Endothelial cell of umbilical vein (primary cell): ENCODE measurements at regions not wholly inside any gene's neighbourhood (a gene's known extent, or its start where the extent isn't known, plus 50 kb on each side); places are given as distances from the start of the nearest gene placed in this dataset.

ENCODE experiments used
- BruUV-seq: library from RNA; stranded (reverse); fragments of 400-500 nt; replicated peaks from 2 replicates; lab custom pipeline; 2021; lab: Mats Ljungman, UMichigan
- CTCF ChIA-PET: fragments of 300-600, 350-600 bp; sonication (Branson Sonifier 250); formaldehyde crosslinking; loops from one replicate; lab custom pipeline; 2021; ENCODE audit warnings: antibody characterized with exemption, inconsistent platforms; lab: Charles Lee
- POLR2A ChIA-PET: fragments of 300-600, 350-600 bp; sonication (Branson Sonifier 250); formaldehyde crosslinking; loops from one replicate; lab custom pipeline; 2021; ENCODE audit warnings: antibody characterized with exemption, inconsistent platforms; lab: Charles Lee
- DNase-seq: peaks from one replicate; pipeline ENCODE4 v3.0.0-alpha.2; 2011; ENCODE audit warnings: low read depth, low spot score
- FAIRE-seq: peaks from 2 replicates; lab custom pipeline; 2011; peaks lifted over from hg19 to GRCh38; lab: Jason Lieb, UNC
- H2AFZ ChIP-seq: 2 replicates; pipeline ENCODE4 v1.6.0; 2012; ENCODE audit warnings: low read depth, low read length, control low read depth, inconsistent platforms
- H3K27ac ChIP-seq: 2 replicates; pipeline ENCODE4 v1.5.1; 2011; ENCODE audit warnings: low read depth, mild to moderate bottlenecking, control low read depth, low read length, moderate library complexity; ENCODE audit not compliant: insufficient read depth
- H3K27me3 ChIP-seq, 2 experiments: 2 replicates each; pipeline versions ENCODE4 v1.6.0 to v1.6.1; 2011; ENCODE audit warnings: low read length in 2 of 2, mixed read lengths in 1 of 2; ENCODE audit not compliant: control insufficient read depth in 2 of 2, insufficient read depth in 2 of 2
- H3K36me3 ChIP-seq, 2 experiments: 2 replicates in 1 of 2; 3 replicates in 1 of 2; pipeline ENCODE4 v1.5.1; 2011; ENCODE audit warnings: low read length in 2 of 2, mild to moderate bottlenecking in 1 of 2, moderate library complexity in 1 of 2; ENCODE audit not compliant: control insufficient read depth in 2 of 2, insufficient read depth in 2 of 2; ENCODE audit errors: extremely low read depth in 1 of 2
- H3K4me1 ChIP-seq: 3 replicates; pipeline ENCODE4 v1.5.1; 2011; ENCODE audit warnings: mild to moderate bottlenecking, low read length; ENCODE audit not compliant: control insufficient read depth, insufficient read depth; ENCODE audit errors: extremely low read depth
- H3K4me2 ChIP-seq: 2 replicates; pipeline ENCODE4 v1.6.1; 2011; ENCODE audit warnings: low read length, control low read depth, mixed read lengths; ENCODE audit not compliant: insufficient read depth
- H3K4me3 ChIP-seq, 3 experiments: fragments of 200-600 bp in 1 of 3; sonication (generic), shearing (Covaris generic) in 1 of 3; replicated peaks in 1 of 3; 2 replicates each; pipeline ENCODE4 v1.5.1; 2011 to 2016; ENCODE audit warnings: control low read depth in 3 of 3, low read length in 3 of 3, mild to moderate bottlenecking in 2 of 3, inconsistent platforms in 1 of 3, low read depth in 1 of 3, moderate library complexity in 1 of 3; ENCODE audit not compliant: insufficient read depth in 1 of 3
- H3K79me2 ChIP-seq: 2 replicates; pipeline ENCODE4 v1.6.0; 2012; ENCODE audit warnings: low read length, inconsistent platforms; ENCODE audit not compliant: control insufficient read depth, insufficient read depth
- H3K9ac ChIP-seq: replicated peaks from 2 replicates; pipeline ENCODE3; 2011; ENCODE audit warnings: low read length, control low read depth; ENCODE audit not compliant: insufficient read depth; ENCODE audit errors: extremely low read depth
- H3K9me1 ChIP-seq: replicated peaks from 3 replicates; pipeline ENCODE4 v1.6.0; 2011; ENCODE audit warnings: mild to moderate bottlenecking, low read length; ENCODE audit not compliant: control insufficient read depth, insufficient read depth; ENCODE audit errors: extremely low read depth
- H3K9me3 ChIP-seq: replicated peaks from 2 replicates; pipeline ENCODE4 v1.5.1; 2012; ENCODE audit warnings: low read length, inconsistent platforms; ENCODE audit not compliant: control insufficient read depth, insufficient read depth
- H4K20me1 ChIP-seq: replicated peaks from 2 replicates; pipeline ENCODE3; 2011; ENCODE audit warnings: mild to moderate bottlenecking, low read length; ENCODE audit not compliant: control insufficient read depth, insufficient read depth; ENCODE audit errors: extremely low read depth
- EZH2 ChIP-seq: IDR thresholded peaks from 2 replicates; pipeline ENCODE4 v1.6.1; 2012; ENCODE audit warnings: borderline replicate concordance, low read depth, mild to moderate bottlenecking, moderate library complexity, low read length, inconsistent platforms; ENCODE audit not compliant: severe bottlenecking
- FOS ChIP-seq: IDR thresholded peaks from 2 replicates; pipeline ENCODE4 v1.6.1; 2011; ENCODE audit warnings: mild to moderate bottlenecking, low read length, moderate library complexity, borderline replicate concordance; ENCODE audit not compliant: insufficient read depth
- GATA2 ChIP-seq: IDR thresholded peaks from 2 replicates; pipeline ENCODE4 v1.7.0; 2011; ENCODE audit warnings: low read depth, mild to moderate bottlenecking, moderate library complexity, mixed read lengths, low read length; ENCODE audit not compliant: insufficient read length, insufficient read depth
- JUN ChIP-seq: IDR thresholded peaks from 2 replicates; pipeline ENCODE4 v1.6.1; 2011; ENCODE audit warnings: borderline replicate concordance, low read depth; ENCODE audit not compliant: insufficient read length, insufficient read depth
- MYC ChIP-seq: IDR thresholded peaks from one replicate; pipeline ENCODE4 v1.6.1; 2011; ENCODE audit warnings: mild to moderate bottlenecking, low read depth, low read length
- POLR2A ChIP-seq: IDR thresholded peaks from 2 replicates; pipeline ENCODE4 v1.6.1; 2012; ENCODE audit warnings: low read depth, mild to moderate bottlenecking, control low read depth, low read length
- POLR2AphosphoS5 ChIP-seq: IDR thresholded peaks from 2 replicates; pipeline ENCODE4 v1.6.1; 2012; ENCODE audit warnings: low read depth, mild to moderate bottlenecking, control low read depth, low read length, moderate library complexity; ENCODE audit not compliant: insufficient read depth
- dilution Hi-C: fragments of 300-500 bp; cut with MboI; formaldehyde crosslinking; loops from one replicate; pipeline ENCODE4 v1.15.0; 2019; ENCODE audit warnings: low sequenced_read_pairs; ENCODE audit not compliant: extremely low pct_ligation_motif_present
- intact Hi-C: fragments of 100-400 bp; cut with micrococcal nuclease; formaldehyde crosslinking; loops from one replicate; pipeline ENCODE4 v1.10.0; 2022
- TF ChIP-seq, protein P1 (sequence below): IDR thresholded peaks from 2 replicates; pipeline ENCODE4 v1.6.1; 2011; ENCODE audit not compliant: insufficient read depth, insufficient read length
- TF ChIP-seq, protein P2 (sequence below), 2 donors: IDR thresholded peaks; 1 replicate in 1 of 2; 2 replicates in 1 of 2; pipeline ENCODE4 v1.5.1; 2011; ENCODE audit warnings: low read length in 2 of 2, mild to moderate bottlenecking in 2 of 2, moderate library complexity in 2 of 2, control low read depth in 1 of 2, inconsistent platforms in 1 of 2, low read depth in 1 of 2; ENCODE audit not compliant: insufficient read depth in 1 of 2; ENCODE audit errors: extremely low read depth in 1 of 2

DNA sequence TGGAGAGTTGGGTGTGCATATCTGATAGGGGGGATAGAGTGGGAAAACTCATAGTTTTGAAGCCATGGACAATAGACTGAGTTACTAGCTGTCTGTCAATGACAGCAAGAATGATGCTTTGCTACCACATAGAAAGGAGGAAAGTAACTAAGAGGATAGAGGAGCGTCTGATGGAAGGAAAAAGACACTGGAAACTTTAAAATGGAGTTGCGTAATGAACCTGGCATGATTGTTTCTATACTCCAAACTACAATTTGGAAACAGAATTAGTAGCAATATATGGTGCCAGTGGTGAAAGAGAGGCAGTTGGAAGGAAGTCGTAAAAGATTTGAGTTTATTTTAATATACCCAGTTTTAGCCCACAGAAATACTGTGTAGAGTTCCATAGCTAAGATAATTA lies 163.6 kb downstream of the TUSC7 start:
- intact Hi-C loops (no loop called here), dilution Hi-C loops (no loop called here)
- no peak overlapping the region for H3K4me2 ChIP-seq
- TF ChIP-seq FOS (no peak), MYC (no peak), EZH2 (no peak), GATA2 (no peak), JUN (no peak), POLR2A (no peak), POLR2AphosphoS5 (no peak)
- TF ChIP-seq, protein P1, sequence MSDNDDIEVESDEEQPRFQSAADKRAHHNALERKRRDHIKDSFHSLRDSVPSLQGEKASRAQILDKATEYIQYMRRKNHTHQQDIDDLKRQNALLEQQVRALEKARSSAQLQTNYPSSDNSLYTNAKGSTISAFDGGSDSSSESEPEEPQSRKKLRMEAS: no peak
- TF ChIP-seq, protein P2, sequence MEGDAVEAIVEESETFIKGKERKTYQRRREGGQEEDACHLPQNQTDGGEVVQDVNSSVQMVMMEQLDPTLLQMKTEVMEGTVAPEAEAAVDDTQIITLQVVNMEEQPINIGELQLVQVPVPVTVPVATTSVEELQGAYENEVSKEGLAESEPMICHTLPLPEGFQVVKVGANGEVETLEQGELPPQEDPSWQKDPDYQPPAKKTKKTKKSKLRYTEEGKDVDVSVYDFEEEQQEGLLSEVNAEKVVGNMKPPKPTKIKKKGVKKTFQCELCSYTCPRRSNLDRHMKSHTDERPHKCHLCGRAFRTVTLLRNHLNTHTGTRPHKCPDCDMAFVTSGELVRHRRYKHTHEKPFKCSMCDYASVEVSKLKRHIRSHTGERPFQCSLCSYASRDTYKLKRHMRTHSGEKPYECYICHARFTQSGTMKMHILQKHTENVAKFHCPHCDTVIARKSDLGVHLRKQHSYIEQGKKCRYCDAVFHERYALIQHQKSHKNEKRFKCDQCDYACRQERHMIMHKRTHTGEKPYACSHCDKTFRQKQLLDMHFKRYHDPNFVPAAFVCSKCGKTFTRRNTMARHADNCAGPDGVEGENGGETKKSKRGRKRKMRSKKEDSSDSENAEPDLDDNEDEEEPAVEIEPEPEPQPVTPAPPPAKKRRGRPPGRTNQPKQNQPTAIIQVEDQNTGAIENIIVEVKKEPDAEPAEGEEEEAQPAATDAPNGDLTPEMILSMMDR (IDR thresholded peaks at IDR 0.05; ENCODE audit: extremely low read depth in 1 of 2, insufficient read depth in 1 of 2, low read depth in 1 of 2, low read length in 2 of 2): no peak
- no peaks in the 10 kb centered on the region for H3K36me3 ChIP-seq
- CTCF ChIA-PET: interaction anchor here (1.6 kb wide), 1 partner anchor 9 kb away, joined by 4 read pairs; no protein-coding TSS in a partner anchor
- no peak overlapping the region for H2AFZ ChIP-seq
- H3K4me1 ChIP-seq: no peaks in the 10 kb centered on the region
- no peak overlapping the region for H3K4me3 ChIP-seq
- H4K20me1 ChIP-seq: no peaks in the 10 kb centered on the region
- DNase-seq (no peak), FAIRE-seq (no peak)
- H3K27ac ChIP-seq: no peak overlapping the region
- POLR2A ChIA-PET: no interaction called here
- no peaks in the 10 kb centered on the region for H3K9me1 ChIP-seq
- BruUV-seq: no TSS peak
- no peaks in the 10 kb centered on the region for H3K79me2 ChIP-seq
- no peaks in the 10 kb centered on the region for H3K27me3 ChIP-seq
- H3K9me3 ChIP-seq: no peaks in the 10 kb centered on the region
- no peak overlapping the region for H3K9ac ChIP-seq
